GM21723 (cell line): ENCODE measurements at regions not wholly inside any gene's neighbourhood (a gene's known extent, or its start where the extent isn't known, plus 50 kb on each side); places are given as distances from the start of the nearest gene placed in this dataset.

Experiments
- ATAC-seq: cut with Tn5 transposase; IDR thresholded peaks from one replicate; pipeline ENCODE4 v1.9.1; 2021; ENCODE audit warnings: mild to moderate bottlenecking, moderate library complexity; ENCODE audit not compliant: unreplicated experiment

GRCh38 chr5:109533751-109534272 is 124.0 kb upstream of the PJA2 start:
- ATAC-seq = no peak

GRCh38 chr5:109532773-109533364 is 123.1 kb upstream of the PJA2 start:
- ATAC-seq = no peak

- ATAC-seq = no peak
Observed at GRCh38 chr5:109531262-109531661, 121.5 kb upstream of the PJA2 start.

GRCh38 chr5:109529987-109530386 is 120.2 kb upstream of the PJA2 start:
- no peak for ATAC-seq

- no peak for ATAC-seq
Observed at GRCh38 chr5:109529520-109529919, 119.7 kb upstream of the PJA2 start.

GRCh38 chr5:109524555-109524954 is 114.8 kb upstream of the PJA2 start:
- no peak for ATAC-seq

GRCh38 chr5:109524026-109524425 is 114.3 kb upstream of the PJA2 start:
- no peak for ATAC-seq

- ATAC-seq = no peak
Observed at GRCh38 chr5:109522404-109522803, 112.6 kb upstream of the PJA2 start.

GRCh38 chr5:109519416-109519815 is 109.6 kb upstream of the PJA2 start:
- ATAC-seq = no peak

- ATAC-seq = no peak
Observed at GRCh38 chr5:109516390-109516789, 106.6 kb upstream of the PJA2 start.

- no peak for ATAC-seq
Observed at GRCh38 chr5:109511980-109512734, 102.4 kb upstream of the PJA2 start.

GRCh38 chr5:109506556-109506955 is 96.8 kb upstream of the PJA2 start:
- ATAC-seq = no peak

GRCh38 chr5:109496112-109496511 is 86.3 kb upstream of the PJA2 start:
- no peak for ATAC-seq

- no peak for ATAC-seq
Observed at GRCh38 chr5:109487753-109488420, 78.1 kb upstream of the PJA2 start.

GRCh38 chr5:109486200-109486804 is 76.5 kb upstream of the PJA2 start:
- ATAC-seq = no peak

GRCh38 chr5:109485030-109485429 is 75.3 kb upstream of the PJA2 start:
- no peak for ATAC-seq

GRCh38 chr5:109484597-109484996 is 74.8 kb upstream of the PJA2 start:
- ATAC-seq = no peak

- no peak for ATAC-seq
Observed at GRCh38 chr5:109483395-109483971, 73.7 kb upstream of the PJA2 start.

- no peak for ATAC-seq
Observed at GRCh38 chr5:109482748-109483147, 73.0 kb upstream of the PJA2 start.

GRCh38 chr5:109479260-109479860 is 69.6 kb upstream of the PJA2 start:
- ATAC-seq = no peak

- ATAC-seq = no peak
Observed at GRCh38 chr5:109478830-109479229, 69.1 kb upstream of the PJA2 start.
